ENCODE measurements at regions not wholly inside any gene's neighbourhood (a gene's known extent, or its start where the extent isn't known, plus 50 kb on each side); places are given as distances from the start of the nearest gene placed in this dataset.
"Not testable (repeated sequence)": the region's sequence is repeated elsewhere in the genome, so short reads cannot be mapped to it uniquely, and the experiment has no call there.

- DNase-seq (ENCODE audit: low spot score), result no peak
These were observed 100.9 kb upstream of the MARCKS start for GRCh38 chr6:113756290-113756665.

GRCh38 chr6:113758214-113758613 is 98.9 kb upstream of the MARCKS start:
- DNase-seq (ENCODE audit: low spot score), result no peak

GRCh38 chr6:113758826-113759574 is 98.1 kb upstream of the MARCKS start:
- no peak for DNase-seq (ENCODE audit: low spot score)

- no peak for DNase-seq (ENCODE audit: low spot score)
These were observed 94.5 kb upstream of the MARCKS start for GRCh38 chr6:113762641-113763040.

- DNase-seq (ENCODE audit: low spot score), result no peak
These were observed 93.8 kb upstream of the MARCKS start for GRCh38 chr6:113763311-113763766.

GRCh38 chr6:113763876-113764275 is 93.3 kb upstream of the MARCKS start:
- DNase-seq (ENCODE audit: low spot score), result no peak

- no peak for DNase-seq (ENCODE audit: low spot score)
These were observed 91.2 kb upstream of the MARCKS start for GRCh38 chr6:113765909-113766308.

- DNase-seq (ENCODE audit: low spot score), result no peak
These were observed 89.2 kb upstream of the MARCKS start for GRCh38 chr6:113767985-113768384.

GRCh38 chr6:113772961-113773360 is 84.2 kb upstream of the MARCKS start:
- no peak for DNase-seq (ENCODE audit: low spot score)

GRCh38 chr6:113774127-113774825 is 82.9 kb upstream of the MARCKS start:
- no peak for DNase-seq (ENCODE audit: low spot score)

- DNase-seq (ENCODE audit: low spot score), result no peak
These were observed 80.1 kb upstream of the MARCKS start for GRCh38 chr6:113776998-113777397.

- no peak for DNase-seq (ENCODE audit: low spot score)
These were observed 79.5 kb upstream of the MARCKS start for GRCh38 chr6:113777601-113778000.

- no peak for DNase-seq (ENCODE audit: low spot score)
These were observed 77.5 kb upstream of the MARCKS start for GRCh38 chr6:113779656-113780055.

GRCh38 chr6:113782636-113783035 is 74.5 kb upstream of the MARCKS start:
- DNase-seq (ENCODE audit: low spot score), result no peak

GRCh38 chr6:113786168-113786567 is 71.0 kb upstream of the MARCKS start:
- DNase-seq (ENCODE audit: low spot score), result no peak

- DNase-seq (ENCODE audit: low spot score), result no peak
These were observed 68.6 kb upstream of the MARCKS start for GRCh38 chr6:113788586-113788985.

GRCh38 chr6:113791225-113791624 is 65.9 kb upstream of the MARCKS start:
- not testable (repeated sequence) for DNase-seq (ENCODE audit: low spot score)

- DNase-seq (ENCODE audit: low spot score), result not testable (repeated sequence)
These were observed 61.8 kb upstream of the MARCKS start for GRCh38 chr6:113795371-113795770.

- DNase-seq (ENCODE audit: low spot score), result no peak
These were observed 61.1 kb upstream of the MARCKS start for GRCh38 chr6:113796038-113796437.

GRCh38 chr6:113802779-113803178 is 54.4 kb upstream of the MARCKS start:
- no peak for DNase-seq (ENCODE audit: low spot score)

- DNase-seq (ENCODE audit: low spot score), result no peak
These were observed 51.9 kb upstream of the MARCKS start for GRCh38 chr6:113805173-113805790.

GRCh38 chr6:113805811-113806495 is 51.2 kb upstream of the MARCKS start:
- DNase-seq (ENCODE audit: low spot score), result no peak
